KMS-11 (cell line): ENCODE measurements at regions not wholly inside any gene's neighbourhood (a gene's known extent, or its start where the extent isn't known, plus 50 kb on each side); places are given as distances from the start of the nearest gene placed in this dataset.

Experiments used
- H2AFZ ChIP-seq: fragments of 200-600 bp; sonication (generic); 2 replicates; pipeline ENCODE4 v1.6.1; 2016; ENCODE audit warnings: antibody characterized with exemption, mixed run types, low read depth
- H3K27ac ChIP-seq: fragments of 200-600 bp; sonication (generic); 2 replicates; pipeline ENCODE4 v1.6.1; 2016; ENCODE audit warnings: mild to moderate bottlenecking, mixed run types
- H3K27me3 ChIP-seq: fragments of 200-600 bp; sonication (generic); 2 replicates; pipeline ENCODE4 v1.6.1; 2017; ENCODE audit warnings: mild to moderate bottlenecking, low read depth, mixed run types, moderate library complexity; ENCODE audit not compliant: insufficient read depth
- H3K36me3 ChIP-seq: fragments of 200-600 bp; sonication (generic); 2 replicates; pipeline ENCODE4 v1.6.1; 2017; ENCODE audit warnings: mild to moderate bottlenecking, mixed run types; ENCODE audit not compliant: insufficient read depth
- H3K4me1 ChIP-seq: fragments of 200-600 bp; sonication (generic); 2 replicates; pipeline ENCODE4 v1.6.1; 2016; ENCODE audit warnings: mild to moderate bottlenecking, low read depth, mixed run types; ENCODE audit not compliant: poor library complexity, severe bottlenecking
- H3K4me2 ChIP-seq: fragments of 200-600 bp; sonication (generic); 2 replicates; pipeline ENCODE4 v1.7.0; 2016; ENCODE audit warnings: mild to moderate bottlenecking, mixed run types
- H3K4me3 ChIP-seq: fragments of 200-600 bp; sonication (generic); IDR thresholded peaks from 2 replicates; pipeline ENCODE4 v1.6.1; 2017; ENCODE audit warnings: low read depth, low read length, mixed read lengths; ENCODE audit not compliant: insufficient read depth
- H3K79me2 ChIP-seq: fragments of 200-600 bp; sonication (generic); 2 replicates; pipeline ENCODE4 v1.6.1; 2016; ENCODE audit warnings: low read depth, mixed run types; ENCODE audit not compliant: insufficient read depth
- H3K9ac ChIP-seq: fragments of 200-600 bp; sonication (generic); 2 replicates; pipeline ENCODE4 v1.6.1; 2016; ENCODE audit warnings: mild to moderate bottlenecking, mixed run types
- H4K20me1 ChIP-seq: fragments of 200-600 bp; sonication (generic); 2 replicates; pipeline ENCODE4 v1.6.1; 2016; ENCODE audit warnings: mild to moderate bottlenecking, mixed run types; ENCODE audit not compliant: insufficient read depth
- CTCF ChIP-seq: fragments of 200-600 bp; sonication (generic); conservative IDR thresholded peaks from 2 replicates; pipeline ENCODE4 v1.6.1; 2017; ENCODE audit warnings: low read depth, mild to moderate bottlenecking, antibody characterized with exemption, low read length, moderate library complexity, mixed read lengths

DNA sequence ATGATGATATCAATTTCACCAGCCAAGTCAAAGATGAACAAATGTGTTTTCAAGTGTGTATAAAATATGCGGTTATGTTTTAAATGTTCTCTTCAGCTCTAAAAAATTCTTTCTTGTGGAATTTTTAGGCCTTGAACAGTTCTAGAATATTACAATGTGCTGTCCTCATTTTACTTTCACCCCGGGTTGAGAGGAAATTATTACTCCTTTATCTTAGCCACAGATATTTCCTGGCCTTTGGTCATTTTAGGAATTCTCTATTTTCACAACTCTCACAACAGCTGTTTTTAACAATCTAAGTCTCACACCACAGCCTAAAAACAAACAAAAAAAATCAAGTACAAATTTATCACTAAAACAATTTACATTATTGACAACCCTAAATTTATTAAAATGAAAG is 112.2 kb upstream of the HGF start:
- no peaks in the 10 kb centered on the region for H4K20me1 ChIP-seq
- H3K27ac ChIP-seq: peak overlapping the region; percentile 87
- H3K79me2 ChIP-seq: 0 out of 2 replicates have a peak, but pooled peaks cover 8% of the 10 kb centered on the region
- peaks cover 99% of the 10 kb centered on the region for H3K4me1 ChIP-seq
- no peak overlapping the region for H3K4me3 ChIP-seq
- H2AFZ ChIP-seq: peak overlapping the region; percentile 2
- H3K9ac ChIP-seq: peak overlapping the region; percentile 18; the same call in 1 of the 2 replicates
- TF ChIP-seq CTCF: no peak
- no peaks in the 10 kb centered on the region for H3K36me3 ChIP-seq
- H3K27me3 ChIP-seq: no peaks in the 10 kb centered on the region
- peak overlapping the region; percentile 64 for H3K4me2 ChIP-seq

GRCh38 chr7:81877890-81878289 is 108.0 kb upstream of the HGF start:
- no peaks in the 10 kb centered on the region for H4K20me1 ChIP-seq
- no peak overlapping the region for H2AFZ ChIP-seq
- H3K36me3 ChIP-seq: no peaks in the 10 kb centered on the region
- H3K4me3 ChIP-seq: no peak overlapping the region
- H3K79me2 ChIP-seq: 0 out of 2 replicates have a peak, but pooled peaks cover 13% of the 10 kb centered on the region
- H3K27ac ChIP-seq: peak overlapping the region; percentile 87
- peaks cover 99% of the 10 kb centered on the region for H3K4me1 ChIP-seq
- H3K4me2 ChIP-seq: peak overlapping the region; percentile 96
- H3K27me3 ChIP-seq: no peaks in the 10 kb centered on the region
- TF ChIP-seq CTCF: no peak
- H3K9ac ChIP-seq: peak overlapping the region; percentile 11; the same call in 1 of the 2 replicates

- peak overlapping the region; percentile 87 for H3K27ac ChIP-seq
- peaks cover 100% of the 10 kb centered on the region for H3K4me1 ChIP-seq
- peak overlapping the region; percentile 96 for H3K4me2 ChIP-seq
- H3K4me3 ChIP-seq: no peak overlapping the region
- peak overlapping the region; percentile 31; the same call in 1 of the 2 replicates for H3K9ac ChIP-seq
- H3K36me3 ChIP-seq: no peaks in the 10 kb centered on the region
- H4K20me1 ChIP-seq: no peaks in the 10 kb centered on the region
- no peaks in the 10 kb centered on the region for H3K27me3 ChIP-seq
- TF ChIP-seq CTCF: no peak
- H3K79me2 ChIP-seq: 0 out of 2 replicates have a peak, but pooled peaks cover 13% of the 10 kb centered on the region
- peak overlapping the region; percentile 45; the same call in 1 of the 2 replicates for H2AFZ ChIP-seq
These were observed 103.7 kb upstream of the HGF start for GRCh38 chr7:81873559-81873958.

DNA sequence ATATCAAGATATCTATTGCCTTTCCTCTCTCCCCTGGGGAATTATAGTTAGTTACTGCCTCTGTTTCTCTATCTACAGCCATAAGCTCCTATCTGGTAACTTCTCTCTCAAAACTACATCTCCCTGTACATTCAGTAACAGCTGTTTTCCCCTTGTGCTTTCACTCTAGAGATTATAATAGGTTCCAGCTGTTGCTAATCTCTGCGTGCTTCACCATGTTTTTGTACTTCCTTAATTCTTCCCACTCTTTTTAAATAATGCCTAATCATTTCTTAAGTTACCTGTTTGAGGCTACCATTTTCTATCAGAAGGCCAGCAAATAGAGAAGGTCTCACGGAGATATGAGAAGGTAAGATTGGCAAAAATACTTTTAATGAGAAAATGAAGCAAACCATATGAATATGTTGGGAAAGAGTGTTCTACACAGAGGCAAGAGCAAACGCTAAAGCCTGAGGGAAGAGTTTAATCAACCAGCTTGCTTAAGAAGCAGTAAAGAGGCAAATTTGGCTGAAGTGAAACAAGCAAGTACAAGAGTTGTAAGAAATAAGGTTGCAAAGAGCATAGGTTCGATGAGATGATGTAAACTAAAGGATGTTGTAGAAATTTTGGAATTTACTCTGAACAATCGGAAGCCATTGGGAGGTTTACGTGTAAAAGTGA is 101.9 kb upstream of the HGF start:
- Histone ChIP-seq H3K4me2 (peak overlapping the region; percentile 96), H3K4me1 (peaks cover 100% of the 10 kb centered on the region), H3K4me3 (no peak overlapping the region), H3K36me3 (no peaks in the 10 kb centered on the region), H2AFZ (no peak overlapping the region), H3K27me3 (no peaks in the 10 kb centered on the region), H4K20me1 (no peaks in the 10 kb centered on the region), H3K79me2 (0 out of 2 replicates have a peak, but pooled peaks cover 4% of the 10 kb centered on the region), H3K9ac (peak overlapping the region; percentile 31; the same call in 1 of the 2 replicates), H3K27ac (peak overlapping the region; percentile 87)
- TF ChIP-seq CTCF: no peak
